Kidney (tissue), 13 donors: ENCODE measurements at regions not wholly inside any gene's neighbourhood (a gene's known extent, or its start where the extent isn't known, plus 50 kb on each side); places are given as distances from the start of the nearest gene placed in this dataset.
A peak's percentile ranks its signal among the peaks of the same experiment; 100 is the strongest.

Experiments used
- DNase-seq, 5 donors: peaks; one replicate each; pipeline ENCODE4 v3.0.0-alpha.2; 2013 to 2020
- FAIRE-seq: peaks from 2 replicates; lab custom pipeline; 2012; peaks lifted over from hg19 to GRCh38; lab: Jason Lieb, UNC
- H3K27ac ChIP-seq, 2 donors: one replicate each; pipeline ENCODE4 v1.7.0; 2013; ENCODE audit warnings: low read depth in 2 of 2, low read length in 2 of 2, inconsistent platforms in 1 of 2
- H3K27me3 ChIP-seq: one replicate; pipeline ENCODE4 v1.7.1; 2013; ENCODE audit warnings: low read length, inconsistent platforms; ENCODE audit not compliant: control insufficient read depth, insufficient read depth
- H3K36me3 ChIP-seq, 3 donors: one replicate each; pipeline versions ENCODE4 v1.7.0 to v1.7.1; 2013; ENCODE audit warnings: low read length in 3 of 3, control low read depth in 1 of 3, inconsistent platforms in 1 of 3; ENCODE audit not compliant: insufficient read depth in 3 of 3, control insufficient read depth in 2 of 3
- H3K4me1 ChIP-seq, 3 donors: one replicate each; pipeline versions ENCODE4 v1.7.0 to v1.7.1; 2013; ENCODE audit warnings: low read length in 3 of 3, inconsistent platforms in 1 of 3, low read depth in 1 of 3; ENCODE audit not compliant: control insufficient read depth in 2 of 3, insufficient read depth in 2 of 3
- H3K4me3 ChIP-seq, 3 donors: one replicate each; pipeline versions ENCODE4 v1.7.0 to v1.8.1; 2013; ENCODE audit warnings: low read length in 3 of 3, control low read depth in 1 of 3, inconsistent platforms in 1 of 3
- H3K9ac ChIP-seq, 3 donors: one replicate each; pipeline versions ENCODE4 v1.7.0 to v1.7.1; 2013; ENCODE audit warnings: low read length in 3 of 3, control low read depth in 1 of 3, inconsistent platforms in 1 of 3
- H3K9me3 ChIP-seq, 3 donors: one replicate each; pipeline versions ENCODE4 v1.7.0 to v1.7.1; 2013; ENCODE audit warnings: low read length in 3 of 3, control low read depth in 1 of 3, inconsistent platforms in 1 of 3; ENCODE audit not compliant: control insufficient read depth in 2 of 3, insufficient read depth in 1 of 3
- intact Hi-C: fragments of 100-400 bp; cut with DNase I; formaldehyde crosslinking; loops from one replicate; pipeline ENCODE4 v1.11.1; 2022
- TF ChIP-seq, protein P1 (sequence below): IDR thresholded peaks from 3 replicates; pipeline ENCODE4 v1.5.1; 2012; ENCODE audit warnings: mild to moderate bottlenecking, moderate library complexity, borderline replicate concordance; ENCODE audit not compliant: insufficient read depth; ENCODE audit errors: extremely low read depth
- donor health status: control.
- donor health status: control.
- donor health status: control.
- donor health status: control.
- donor health status: control.
- donor health status: DM: yes; HTN: yes; CAD: no.
- donor health status: Normal renal cell carcinoma (clear cell type).

GRCh38 chr5:52359261-52359660, 428.5 kb upstream of the ITGA1 start:
- DNase-seq (peak in 1 of 5 donors; percentile 12), FAIRE-seq (no peak)
- Histone ChIP-seq H3K36me3 (no peaks in the 10 kb centered on the region), H3K27me3 (no peaks in the 10 kb centered on the region), H3K4me3 (no peak overlapping the region), H3K4me1 (no peaks in the 10 kb centered on the region), H3K9me3 (no peaks in the 10 kb centered on the region), H3K27ac (no peak overlapping the region), H3K9ac (no peak overlapping the region)
- TF ChIP-seq, protein P1, sequence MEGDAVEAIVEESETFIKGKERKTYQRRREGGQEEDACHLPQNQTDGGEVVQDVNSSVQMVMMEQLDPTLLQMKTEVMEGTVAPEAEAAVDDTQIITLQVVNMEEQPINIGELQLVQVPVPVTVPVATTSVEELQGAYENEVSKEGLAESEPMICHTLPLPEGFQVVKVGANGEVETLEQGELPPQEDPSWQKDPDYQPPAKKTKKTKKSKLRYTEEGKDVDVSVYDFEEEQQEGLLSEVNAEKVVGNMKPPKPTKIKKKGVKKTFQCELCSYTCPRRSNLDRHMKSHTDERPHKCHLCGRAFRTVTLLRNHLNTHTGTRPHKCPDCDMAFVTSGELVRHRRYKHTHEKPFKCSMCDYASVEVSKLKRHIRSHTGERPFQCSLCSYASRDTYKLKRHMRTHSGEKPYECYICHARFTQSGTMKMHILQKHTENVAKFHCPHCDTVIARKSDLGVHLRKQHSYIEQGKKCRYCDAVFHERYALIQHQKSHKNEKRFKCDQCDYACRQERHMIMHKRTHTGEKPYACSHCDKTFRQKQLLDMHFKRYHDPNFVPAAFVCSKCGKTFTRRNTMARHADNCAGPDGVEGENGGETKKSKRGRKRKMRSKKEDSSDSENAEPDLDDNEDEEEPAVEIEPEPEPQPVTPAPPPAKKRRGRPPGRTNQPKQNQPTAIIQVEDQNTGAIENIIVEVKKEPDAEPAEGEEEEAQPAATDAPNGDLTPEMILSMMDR, result no peak
- intact Hi-C loops, result no loop called here

GRCh38 chr5:52360985-52361384, 426.7 kb upstream of the ITGA1 start:
- Histone ChIP-seq H3K9ac (no peak overlapping the region), H3K27me3 (no peaks in the 10 kb centered on the region), H3K4me1 (no peaks in the 10 kb centered on the region), H3K27ac (no peak overlapping the region), H3K36me3 (no peaks in the 10 kb centered on the region), H3K4me3 (no peak overlapping the region), H3K9me3 (no peaks in the 10 kb centered on the region)
- TF ChIP-seq, protein P1, result no peak
- intact Hi-C loops, result no loop called here
- FAIRE-seq (no peak), DNase-seq (no peak)

- Histone ChIP-seq H3K9me3 (no peaks in the 10 kb centered on the region), H3K4me3 (no peak overlapping the region), H3K36me3 (no peaks in the 10 kb centered on the region), H3K9ac (no peak overlapping the region), H3K27ac (no peak overlapping the region), H3K4me1 (no peaks in the 10 kb centered on the region), H3K27me3 (no peaks in the 10 kb centered on the region)
- FAIRE-seq (no peak), DNase-seq (no peak)
- TF ChIP-seq, protein P1, result no peak
- intact Hi-C loops, result no loop called here
Measured at GRCh38 chr5:52374286-52374685, 413.4 kb upstream of the ITGA1 start.

- H3K9me3 ChIP-seq, result no peaks in the 10 kb centered on the region
- H3K27me3 ChIP-seq, result no peaks in the 10 kb centered on the region
- H3K27ac ChIP-seq, result no peak overlapping the region
- no peak for FAIRE-seq
- no peaks in the 10 kb centered on the region for H3K4me1 ChIP-seq
- H3K4me3 ChIP-seq, result no peak overlapping the region
- TF ChIP-seq, protein P1, result no peak
- no peaks in the 10 kb centered on the region for H3K36me3 ChIP-seq
- no peak overlapping the region for H3K9ac ChIP-seq
- intact Hi-C loops, result no loop called here
- no peak for DNase-seq
Measured at GRCh38 chr5:52375969-52376368, 411.7 kb upstream of the ITGA1 start.
